SKM-1 (cell line): ENCODE measurements at regions not wholly inside any gene's neighbourhood (a gene's known extent, or its start where the extent isn't known, plus 50 kb on each side); places are given as distances from the start of the nearest gene placed in this dataset.

Experiments
- DNase-seq: peaks from one replicate; lab custom pipeline; 2025; ENCODE audit not compliant: unreplicated experiment; lab: John Stamatoyannopoulos, UW

DNA sequence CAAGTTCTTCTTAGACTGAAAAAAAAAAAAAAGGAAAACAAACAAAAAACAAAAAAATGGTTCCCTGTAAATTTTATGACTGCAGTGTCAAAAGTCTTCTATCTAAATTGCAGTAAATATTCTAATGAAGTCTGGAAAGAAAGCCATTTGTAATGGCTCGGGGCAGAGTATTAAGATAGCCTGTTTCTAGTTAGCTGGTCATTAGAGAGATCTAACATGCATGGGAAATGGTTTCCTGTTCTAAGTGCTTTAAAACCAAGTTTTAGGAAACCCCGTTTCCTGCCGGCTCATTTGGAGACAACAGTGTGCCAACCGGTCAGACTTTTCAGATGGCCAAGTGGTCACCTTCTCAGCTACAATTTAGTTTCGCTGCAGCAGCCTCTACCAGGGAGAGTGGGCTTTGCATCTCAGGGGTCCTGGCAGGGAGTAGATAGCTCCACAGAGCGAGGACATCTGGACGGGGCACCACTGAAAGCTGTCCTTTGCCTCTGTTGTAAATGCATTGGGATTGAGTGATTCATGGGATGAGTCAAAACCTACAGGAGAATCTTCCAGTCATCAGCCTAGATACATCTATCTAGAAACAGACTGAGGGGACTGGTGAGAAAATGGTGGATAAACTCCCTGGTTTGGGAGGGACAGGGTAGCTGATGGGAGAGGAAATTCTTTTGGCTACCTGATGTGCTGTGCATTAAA lies 473.2 kb upstream of the SALL1 start:
- no peak for DNase-seq

DNA sequence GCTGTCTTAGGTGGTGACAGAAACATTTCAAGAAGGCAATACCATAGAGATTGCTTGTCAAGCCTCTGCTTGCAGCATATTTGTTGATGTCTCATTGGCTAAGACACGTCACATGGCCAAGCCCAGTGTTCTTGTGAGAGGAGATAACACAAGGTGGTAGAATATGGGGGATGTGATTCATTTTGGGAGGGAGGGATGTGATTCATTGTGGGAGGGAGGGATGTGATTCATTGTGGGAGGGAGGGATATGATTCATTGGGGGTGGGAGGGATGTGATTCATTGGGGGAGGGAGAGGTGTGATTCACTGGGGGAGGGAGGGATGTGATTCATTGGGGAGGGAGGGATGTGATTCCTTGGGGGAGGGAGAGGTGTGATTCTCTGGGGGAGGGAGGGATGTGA lies 470.5 kb upstream of the SALL1 start:
- DNase-seq = no peak

DNA sequence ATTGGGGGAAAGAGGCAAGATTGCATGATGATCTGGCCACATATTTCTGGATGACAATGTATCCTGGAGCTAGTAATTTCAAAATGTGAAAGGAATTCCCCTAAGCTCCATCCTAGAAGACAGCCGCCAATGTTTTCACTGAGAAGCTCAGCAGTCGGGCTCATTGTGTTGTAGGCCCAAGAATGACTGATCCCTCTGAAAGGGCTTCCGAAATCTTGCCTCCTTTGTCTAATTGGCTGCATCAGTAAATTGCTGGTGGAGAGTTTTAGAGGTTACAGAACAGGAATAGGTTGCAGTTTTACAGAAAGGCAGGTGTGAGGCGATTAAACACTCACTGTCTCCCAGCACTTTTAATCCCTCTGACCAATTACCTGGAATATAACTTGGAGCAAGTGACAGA lies 464.1 kb upstream of the SALL1 start:
- DNase-seq = no peak

GRCh38 chr16:51607201-51607651 lies 456.2 kb upstream of the SALL1 start:
- DNase-seq = no peak

GRCh38 chr16:51596247-51596646 lies 445.2 kb upstream of the SALL1 start:
- no peak for DNase-seq

- no peak for DNase-seq
Measured at GRCh38 chr16:51592535-51593300, 441.6 kb upstream of the SALL1 start.

- DNase-seq = no peak
Measured at GRCh38 chr16:51592001-51592501, 441.0 kb upstream of the SALL1 start.

GRCh38 chr16:51591480-51591879 lies 440.4 kb upstream of the SALL1 start:
- DNase-seq = no peak

DNA sequence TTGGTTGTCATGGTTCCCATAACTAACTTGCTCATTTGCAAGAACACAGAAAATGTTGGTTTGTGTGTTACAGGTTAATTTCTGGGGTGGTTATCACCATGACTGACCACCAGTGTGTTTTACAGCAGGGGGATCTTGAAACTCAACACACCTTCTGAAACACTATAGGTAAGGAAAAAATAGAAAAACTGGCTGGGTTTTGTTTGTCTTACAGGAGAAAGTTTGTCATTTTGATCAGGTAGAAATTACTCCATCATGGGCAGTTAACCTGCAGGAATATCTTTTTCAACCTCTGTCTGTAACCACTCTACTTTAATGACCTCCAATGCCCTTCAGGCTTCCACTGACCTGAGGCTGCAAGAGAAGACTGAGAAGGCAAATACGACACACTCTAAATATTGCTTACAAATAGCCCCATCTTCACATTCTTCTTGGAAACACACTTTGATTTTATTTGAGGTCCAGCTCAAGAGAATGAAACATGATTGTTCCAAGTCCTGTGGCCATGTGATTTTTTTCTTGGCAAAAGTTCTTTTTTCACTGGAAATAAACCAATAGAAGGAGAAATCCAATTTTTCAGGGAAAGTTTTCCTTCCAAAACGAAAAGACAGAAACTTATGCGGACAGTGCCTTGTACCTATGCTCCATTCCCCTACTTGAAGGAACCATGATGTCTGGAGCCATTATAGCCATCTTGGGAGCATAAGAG lies 428.7 kb upstream of the SALL1 start:
- DNase-seq = no peak

DNA sequence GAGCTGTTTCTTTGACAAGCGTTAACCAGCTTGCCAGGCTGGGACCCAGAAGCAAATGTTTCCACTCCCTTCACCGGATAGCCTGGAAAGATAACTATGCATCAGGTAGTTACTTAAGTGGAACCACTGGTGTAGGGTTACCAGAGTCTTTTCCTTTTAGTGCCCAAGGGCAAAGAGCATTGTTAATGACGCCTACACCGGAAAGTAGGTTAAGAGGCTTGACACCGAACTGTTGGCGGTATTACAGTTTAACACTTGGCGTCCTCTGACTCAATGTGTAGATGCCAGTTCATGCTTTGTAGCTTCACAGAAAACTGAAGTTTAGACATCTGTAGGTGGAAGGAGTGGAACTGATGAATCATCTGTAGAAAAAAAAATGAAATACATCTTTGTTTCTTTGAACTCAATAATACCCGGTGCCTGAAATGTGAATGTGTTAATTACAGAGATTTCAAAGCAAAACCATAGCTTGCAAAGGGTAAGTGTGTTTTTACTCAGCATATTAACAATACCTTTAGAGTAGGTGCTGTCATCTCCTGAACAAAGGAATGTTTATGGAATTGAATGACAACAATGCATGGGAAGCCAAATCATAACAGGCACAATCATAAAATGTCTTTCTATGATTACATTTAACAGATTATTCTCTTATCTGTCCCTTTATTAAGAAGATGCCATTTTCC lies 426.7 kb upstream of the SALL1 start:
- no peak for DNase-seq

DNA sequence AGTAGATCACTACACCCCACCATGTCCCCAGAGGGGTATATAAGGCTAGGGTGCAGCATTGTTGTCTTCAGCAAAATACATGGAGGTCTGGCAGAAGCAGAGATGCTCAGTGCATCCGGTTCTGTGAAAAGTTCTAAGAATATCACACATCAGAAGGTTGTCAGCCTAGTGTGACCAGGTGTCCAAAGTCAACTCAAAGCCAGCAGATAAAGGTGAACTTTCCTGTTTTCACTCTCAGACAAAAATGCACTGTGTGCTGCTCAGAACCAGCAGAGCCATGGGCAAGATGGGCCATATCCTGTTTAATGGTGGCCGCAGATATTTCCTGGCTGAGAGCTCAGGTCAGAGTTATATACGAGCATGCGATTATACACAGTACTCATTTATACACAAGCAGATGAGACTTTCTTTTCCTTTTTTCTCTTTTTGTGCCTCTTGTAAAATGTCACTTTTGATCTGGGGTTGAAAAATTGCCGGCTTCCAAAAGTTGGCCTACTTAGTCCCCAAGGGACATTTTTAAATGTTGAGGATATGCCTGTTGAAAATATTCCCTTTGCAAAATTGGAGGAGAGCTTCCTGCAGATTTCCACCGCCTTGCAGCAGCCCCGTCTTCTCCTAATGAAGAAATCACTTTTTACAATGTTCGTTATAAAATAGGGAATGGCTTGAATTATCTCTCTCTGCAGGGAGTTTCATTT lies 425.6 kb upstream of the SALL1 start:
- no peak for DNase-seq

- DNase-seq = no peak
Measured at GRCh38 chr16:51573191-51573590, 422.1 kb upstream of the SALL1 start.

- peak; percentile 46 for DNase-seq
Measured at GRCh38 chr16:51569203-51569931, 418.3 kb upstream of the SALL1 start.

GRCh38 chr16:51567911-51568310 lies 416.8 kb upstream of the SALL1 start:
- no peak for DNase-seq

GRCh38 chr16:51565184-51565583 lies 414.1 kb upstream of the SALL1 start:
- DNase-seq = no peak

GRCh38 chr16:51562891-51563290 lies 411.8 kb upstream of the SALL1 start:
- no peak for DNase-seq

GRCh38 chr16:51559901-51560300 lies 408.8 kb upstream of the SALL1 start:
- DNase-seq = no peak

GRCh38 chr16:51557670-51558069 lies 406.6 kb upstream of the SALL1 start:
- DNase-seq = no peak

GRCh38 chr16:51556694-51557340 lies 405.7 kb upstream of the SALL1 start:
- no peak for DNase-seq
